ENCODE measurements at regions not wholly inside any gene's neighbourhood (a gene's known extent, or its start where the extent isn't known, plus 50 kb on each side); places are given as distances from the start of the nearest gene placed in this dataset.

DNA sequence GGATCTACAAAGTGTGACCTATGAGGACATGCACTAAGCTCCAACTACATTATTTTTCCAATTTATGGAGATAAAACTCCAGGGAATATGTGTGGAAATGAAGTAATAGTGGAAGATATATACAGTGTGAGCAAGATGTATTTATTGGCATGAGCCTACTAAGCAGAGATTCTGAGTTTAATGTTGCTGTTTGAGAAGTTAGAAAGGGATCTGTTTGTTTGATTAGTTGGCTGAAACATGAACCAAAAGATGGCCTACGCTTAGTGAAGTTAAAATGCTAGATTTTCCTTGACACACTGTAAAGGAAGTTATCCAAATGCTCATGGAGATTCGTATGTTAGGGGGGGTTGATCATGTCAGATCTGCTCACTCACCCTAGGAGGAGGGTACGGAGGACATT, 621.7 kb downstream of the TMEM182 start:
- Histone ChIP-seq H3K9me3 (no peaks in the 10 kb centered on the region), H3K27ac (no peak overlapping the region), H3K4me3 (no peak overlapping the region), H3K27me3 (no peaks in the 10 kb centered on the region), H3K36me3 (no peaks in the 10 kb centered on the region), H3K9ac (ENCODE audit: low read depth in 2 of 2, low read length in 2 of 2) (no peak overlapping the region), H3K4me1 (no peaks in the 10 kb centered on the region)
- intact Hi-C loops (cut with DNase I): no loop called here
- DNase-seq: no peak
- TF ChIP-seq, protein P1, sequence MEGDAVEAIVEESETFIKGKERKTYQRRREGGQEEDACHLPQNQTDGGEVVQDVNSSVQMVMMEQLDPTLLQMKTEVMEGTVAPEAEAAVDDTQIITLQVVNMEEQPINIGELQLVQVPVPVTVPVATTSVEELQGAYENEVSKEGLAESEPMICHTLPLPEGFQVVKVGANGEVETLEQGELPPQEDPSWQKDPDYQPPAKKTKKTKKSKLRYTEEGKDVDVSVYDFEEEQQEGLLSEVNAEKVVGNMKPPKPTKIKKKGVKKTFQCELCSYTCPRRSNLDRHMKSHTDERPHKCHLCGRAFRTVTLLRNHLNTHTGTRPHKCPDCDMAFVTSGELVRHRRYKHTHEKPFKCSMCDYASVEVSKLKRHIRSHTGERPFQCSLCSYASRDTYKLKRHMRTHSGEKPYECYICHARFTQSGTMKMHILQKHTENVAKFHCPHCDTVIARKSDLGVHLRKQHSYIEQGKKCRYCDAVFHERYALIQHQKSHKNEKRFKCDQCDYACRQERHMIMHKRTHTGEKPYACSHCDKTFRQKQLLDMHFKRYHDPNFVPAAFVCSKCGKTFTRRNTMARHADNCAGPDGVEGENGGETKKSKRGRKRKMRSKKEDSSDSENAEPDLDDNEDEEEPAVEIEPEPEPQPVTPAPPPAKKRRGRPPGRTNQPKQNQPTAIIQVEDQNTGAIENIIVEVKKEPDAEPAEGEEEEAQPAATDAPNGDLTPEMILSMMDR (IDR thresholded peaks at IDR 0.05): no peak

DNA sequence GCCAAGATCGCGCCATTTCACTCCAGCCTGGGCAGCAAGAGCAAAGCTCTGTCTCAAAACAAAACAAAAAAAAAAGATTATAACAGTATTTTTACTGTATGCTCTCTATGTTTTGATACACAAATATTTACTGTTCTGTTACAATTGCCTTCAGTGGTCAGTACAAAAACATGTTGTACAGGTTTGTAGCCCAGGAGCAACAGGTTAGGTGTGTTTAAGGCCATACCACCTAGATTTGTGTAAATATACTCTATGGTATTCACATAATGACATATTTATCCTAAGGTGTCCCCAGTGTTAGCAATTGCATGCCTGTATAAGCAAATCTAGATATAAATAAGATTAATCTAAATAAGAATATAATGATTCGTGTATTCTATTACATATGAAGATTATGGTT, 625.0 kb downstream of the TMEM182 start:
- no peaks in the 10 kb centered on the region for H3K36me3 ChIP-seq
- intact Hi-C loops (cut with DNase I): no loop called here

DNA sequence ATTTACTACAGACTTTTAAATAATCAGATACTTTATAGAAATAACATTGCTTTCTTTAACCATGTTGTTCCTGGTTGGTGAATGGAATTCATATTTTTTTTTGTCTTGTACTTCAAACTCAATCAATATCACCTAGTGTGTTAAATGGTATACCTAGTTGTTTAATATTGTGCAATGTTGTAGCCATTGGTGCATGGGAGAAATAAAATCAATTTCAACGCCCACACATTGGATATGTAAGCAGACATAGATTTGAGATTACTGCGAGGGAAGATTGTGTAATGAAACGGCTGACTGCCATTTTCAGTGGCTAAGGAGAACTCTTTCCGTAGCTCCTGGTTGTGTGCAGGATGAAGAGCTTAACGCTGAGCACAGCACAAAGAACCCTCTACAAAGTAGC, 626.1 kb downstream of the TMEM182 start:
- Histone ChIP-seq H3K36me3 (no peaks in the 10 kb centered on the region), H3K4me3 (no peak overlapping the region), H3K27me3 (no peaks in the 10 kb centered on the region), H3K9ac (ENCODE audit: low read depth in 2 of 2, low read length in 2 of 2) (no peak overlapping the region), H3K9me3 (no peaks in the 10 kb centered on the region), H3K27ac (no peak overlapping the region), H3K4me1 (no peaks in the 10 kb centered on the region)
- intact Hi-C loops (cut with DNase I): no loop called here
- DNase-seq: no peak
- TF ChIP-seq, protein P1 (IDR thresholded peaks at IDR 0.05): no peak

More for the DNA sequence above, 625.0 kb downstream of the TMEM182 start:
- TF ChIP-seq, protein P1 (IDR thresholded peaks at IDR 0.05): no peak
- Histone ChIP-seq H3K27me3 (no peaks in the 10 kb centered on the region), H3K9ac (ENCODE audit: low read depth in 2 of 2, low read length in 2 of 2) (no peak overlapping the region), H3K4me1 (no peaks in the 10 kb centered on the region), H3K4me3 (no peak overlapping the region), H3K9me3 (no peaks in the 10 kb centered on the region), H3K27ac (no peak overlapping the region)
- no peak for DNase-seq

DNA sequence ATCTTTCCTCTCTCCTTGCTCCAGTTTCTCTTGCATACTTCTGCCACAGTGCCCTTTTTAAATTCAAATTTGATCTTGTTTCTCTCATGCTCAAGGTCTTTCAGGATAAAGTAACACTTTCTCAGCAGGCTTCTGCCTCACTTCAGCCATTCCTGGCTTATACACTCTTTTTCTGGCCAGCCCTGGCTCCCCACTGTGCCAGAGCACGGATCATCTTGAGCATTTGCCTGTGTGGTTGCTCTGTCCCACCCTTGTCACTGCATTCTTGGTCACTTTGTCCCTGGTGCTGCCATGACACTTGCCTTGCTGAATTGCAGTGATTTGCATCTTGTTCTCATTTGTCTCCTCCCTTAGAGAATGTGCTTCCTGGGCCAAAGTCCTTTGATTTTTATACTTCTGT, 634.3 kb downstream of the TMEM182 start:
- no peak for DNase-seq
- H3K36me3 ChIP-seq: no peaks in the 10 kb centered on the region
- intact Hi-C loops (cut with DNase I): no loop called here
- TF ChIP-seq, protein P1 (IDR thresholded peaks at IDR 0.05): no peak
- no peaks in the 10 kb centered on the region for H3K4me1 ChIP-seq
- no peaks in the 10 kb centered on the region for H3K9me3 ChIP-seq
- no peak overlapping the region for H3K9ac ChIP-seq (ENCODE audit: low read depth in 2 of 2, low read length in 2 of 2)
- no peak overlapping the region for H3K4me3 ChIP-seq
- no peak overlapping the region for H3K27ac ChIP-seq
- H3K27me3 ChIP-seq: no peaks in the 10 kb centered on the region

DNA sequence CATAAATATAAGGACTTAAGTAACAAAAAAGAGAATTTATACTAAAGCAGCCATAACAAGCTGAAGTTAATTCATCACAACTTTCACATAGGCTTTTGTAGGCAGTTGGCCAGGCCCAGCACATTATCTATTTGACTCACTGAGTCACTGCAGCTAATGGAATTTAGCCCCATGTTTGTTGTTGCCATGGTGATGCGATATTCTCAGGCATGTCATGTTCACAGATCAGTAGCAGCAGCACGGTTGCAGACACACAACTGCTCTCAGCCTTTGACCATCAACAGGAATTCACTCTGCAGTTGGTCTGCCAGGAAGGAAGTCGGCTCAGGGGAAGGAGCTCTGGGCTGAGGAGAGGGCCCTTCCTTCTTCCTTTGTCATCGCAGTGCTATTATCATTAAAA, 639.8 kb downstream of the TMEM182 start:
- Histone ChIP-seq H3K27me3 (no peaks in the 10 kb centered on the region), H3K4me1 (no peaks in the 10 kb centered on the region), H3K9me3 (no peaks in the 10 kb centered on the region), H3K27ac (no peak overlapping the region), H3K36me3 (no peaks in the 10 kb centered on the region), H3K4me3 (no peak overlapping the region), H3K9ac (ENCODE audit: low read depth in 2 of 2, low read length in 2 of 2) (no peak overlapping the region)
- no peak for DNase-seq
- TF ChIP-seq, protein P1 (IDR thresholded peaks at IDR 0.05): no peak
- intact Hi-C loops (cut with DNase I): no loop called here

DNA sequence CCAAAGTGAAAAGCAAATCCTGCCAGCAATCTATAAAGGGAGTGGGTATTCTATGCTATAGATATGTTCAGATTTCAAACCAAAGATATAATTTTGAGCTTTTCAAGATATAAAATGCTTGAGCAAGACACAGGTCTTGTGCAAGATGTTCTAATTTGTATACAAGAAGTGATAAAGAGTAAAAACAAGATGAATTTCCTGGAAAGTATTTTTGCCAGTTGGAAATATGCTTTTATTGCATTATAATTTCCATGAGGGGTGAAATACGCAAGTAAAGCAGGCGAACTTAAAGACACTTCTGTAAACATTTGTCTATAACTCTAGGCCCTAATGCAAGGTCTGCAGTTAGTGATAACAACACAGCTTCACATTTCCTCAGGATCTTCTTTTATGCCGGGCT, 640.5 kb downstream of the TMEM182 start:
- TF ChIP-seq, protein P1 (IDR thresholded peaks at IDR 0.05): no peak
- Histone ChIP-seq H3K9me3 (no peaks in the 10 kb centered on the region), H3K9ac (ENCODE audit: low read depth in 2 of 2, low read length in 2 of 2) (no peak overlapping the region), H3K36me3 (no peaks in the 10 kb centered on the region), H3K4me1 (no peaks in the 10 kb centered on the region), H3K27ac (no peak overlapping the region), H3K4me3 (no peak overlapping the region), H3K27me3 (no peaks in the 10 kb centered on the region)
- intact Hi-C loops (cut with DNase I): no loop called here
- no peak for DNase-seq

All from colonic mucosa (tissue), 4 donors.